OCI-LY7 (cell line): ENCODE measurements at regions not wholly inside any gene's neighbourhood (a gene's known extent, or its start where the extent isn't known, plus 50 kb on each side); places are given as distances from the start of the nearest gene placed in this dataset.

Source experiments
- EZH2phosphoT487 ChIP-seq: fragments of 200-600 bp; sonication (generic); IDR thresholded peaks from 2 replicates; pipeline ENCODE4 v1.6.1; 2018; ENCODE audit warnings: low read depth, borderline replicate concordance, mild to moderate bottlenecking, mixed run types, antibody characterized with exemption, low read length, moderate library complexity, mixed read lengths
- TF ChIP-seq, protein P1 (sequence below): fragments of 200-600 bp; sonication (generic); conservative IDR thresholded peaks from 2 replicates; pipeline ENCODE4 v1.5.1; 2014; ENCODE audit warnings: mild to moderate bottlenecking, antibody characterized with exemption, low read length, moderate library complexity, mixed read lengths

DNA sequence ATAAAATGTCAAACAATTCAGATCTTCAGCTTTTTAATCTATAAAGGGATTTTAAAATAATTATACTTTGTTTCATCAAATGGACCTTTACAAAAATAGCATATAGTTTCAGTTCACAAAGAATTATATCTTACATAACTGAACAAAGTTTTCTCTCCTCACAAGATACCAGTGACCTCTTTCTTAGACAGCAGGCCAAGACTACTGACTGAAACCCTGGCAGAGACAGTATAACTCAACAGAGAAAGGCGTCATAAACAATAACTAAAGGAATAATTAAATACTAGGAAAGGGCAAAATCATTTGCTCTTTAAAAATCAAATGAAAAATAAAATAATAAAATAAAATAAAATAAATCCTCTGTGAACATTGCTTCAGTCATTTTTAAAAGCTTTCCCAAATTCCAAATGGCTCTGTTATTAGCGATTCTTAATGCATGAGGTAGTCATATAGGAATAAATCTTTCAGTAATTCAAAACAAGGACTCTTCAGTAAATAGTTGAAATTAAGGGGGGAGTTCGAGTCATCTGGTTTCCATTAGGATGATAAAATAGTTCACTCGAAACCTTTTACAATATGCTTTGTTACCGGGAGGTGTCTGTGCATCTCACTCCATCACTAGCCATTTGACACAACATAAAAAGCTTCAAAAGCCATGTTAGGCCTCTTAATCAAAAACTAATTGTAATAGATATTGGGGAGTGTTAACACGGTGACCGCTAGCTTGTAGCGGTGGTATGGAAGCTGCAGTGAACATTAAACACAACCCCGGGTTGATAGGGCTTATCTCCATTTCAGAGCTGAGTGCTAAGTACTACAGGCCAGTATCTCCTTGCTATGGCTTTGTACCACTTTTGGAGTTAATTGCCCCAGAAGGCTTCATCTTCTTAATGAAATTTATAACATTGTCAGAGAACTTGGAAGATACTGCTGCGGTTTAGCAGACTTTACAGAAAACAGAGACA lies 142.9 kb upstream of the NR2F2 start:
- TF ChIP-seq, protein P1, sequence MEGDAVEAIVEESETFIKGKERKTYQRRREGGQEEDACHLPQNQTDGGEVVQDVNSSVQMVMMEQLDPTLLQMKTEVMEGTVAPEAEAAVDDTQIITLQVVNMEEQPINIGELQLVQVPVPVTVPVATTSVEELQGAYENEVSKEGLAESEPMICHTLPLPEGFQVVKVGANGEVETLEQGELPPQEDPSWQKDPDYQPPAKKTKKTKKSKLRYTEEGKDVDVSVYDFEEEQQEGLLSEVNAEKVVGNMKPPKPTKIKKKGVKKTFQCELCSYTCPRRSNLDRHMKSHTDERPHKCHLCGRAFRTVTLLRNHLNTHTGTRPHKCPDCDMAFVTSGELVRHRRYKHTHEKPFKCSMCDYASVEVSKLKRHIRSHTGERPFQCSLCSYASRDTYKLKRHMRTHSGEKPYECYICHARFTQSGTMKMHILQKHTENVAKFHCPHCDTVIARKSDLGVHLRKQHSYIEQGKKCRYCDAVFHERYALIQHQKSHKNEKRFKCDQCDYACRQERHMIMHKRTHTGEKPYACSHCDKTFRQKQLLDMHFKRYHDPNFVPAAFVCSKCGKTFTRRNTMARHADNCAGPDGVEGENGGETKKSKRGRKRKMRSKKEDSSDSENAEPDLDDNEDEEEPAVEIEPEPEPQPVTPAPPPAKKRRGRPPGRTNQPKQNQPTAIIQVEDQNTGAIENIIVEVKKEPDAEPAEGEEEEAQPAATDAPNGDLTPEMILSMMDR = no peak
- no peak for TF ChIP-seq EZH2phosphoT487
